ENCODE measurements at regions not wholly inside any gene's neighbourhood (a gene's known extent, or its start where the extent isn't known, plus 50 kb on each side); places are given as distances from the start of the nearest gene placed in this dataset.

GRCh38 chr13:38265132-38265497 lies 84.5 kb upstream of the UFM1 start:
- TF ChIP-seq, protein P1, sequence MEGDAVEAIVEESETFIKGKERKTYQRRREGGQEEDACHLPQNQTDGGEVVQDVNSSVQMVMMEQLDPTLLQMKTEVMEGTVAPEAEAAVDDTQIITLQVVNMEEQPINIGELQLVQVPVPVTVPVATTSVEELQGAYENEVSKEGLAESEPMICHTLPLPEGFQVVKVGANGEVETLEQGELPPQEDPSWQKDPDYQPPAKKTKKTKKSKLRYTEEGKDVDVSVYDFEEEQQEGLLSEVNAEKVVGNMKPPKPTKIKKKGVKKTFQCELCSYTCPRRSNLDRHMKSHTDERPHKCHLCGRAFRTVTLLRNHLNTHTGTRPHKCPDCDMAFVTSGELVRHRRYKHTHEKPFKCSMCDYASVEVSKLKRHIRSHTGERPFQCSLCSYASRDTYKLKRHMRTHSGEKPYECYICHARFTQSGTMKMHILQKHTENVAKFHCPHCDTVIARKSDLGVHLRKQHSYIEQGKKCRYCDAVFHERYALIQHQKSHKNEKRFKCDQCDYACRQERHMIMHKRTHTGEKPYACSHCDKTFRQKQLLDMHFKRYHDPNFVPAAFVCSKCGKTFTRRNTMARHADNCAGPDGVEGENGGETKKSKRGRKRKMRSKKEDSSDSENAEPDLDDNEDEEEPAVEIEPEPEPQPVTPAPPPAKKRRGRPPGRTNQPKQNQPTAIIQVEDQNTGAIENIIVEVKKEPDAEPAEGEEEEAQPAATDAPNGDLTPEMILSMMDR (conservative IDR thresholded peaks at IDR 0.05; ENCODE audit: low read depth in 2 of 2), result no peak
- no peak for TF ChIP-seq POLR2AphosphoS5 (IDR thresholded peaks at IDR 0.05; ENCODE audit: low read depth)
- no peak for TF ChIP-seq EZH2phosphoT487 (IDR thresholded peaks at IDR 0.05; ENCODE audit: unreplicated experiment)
- TF ChIP-seq EZH2 (IDR thresholded peaks at IDR 0.05; ENCODE audit: low read depth, unreplicated experiment), result no peak
- no peak for TF ChIP-seq STAT1 (IDR thresholded peaks at IDR 0.05; ENCODE audit: unreplicated experiment)
- no peak for TF ChIP-seq ZNF331 (CRISPR knock-in tag; IDR thresholded peaks at IDR 0.05; ENCODE audit: low read depth)
- TF ChIP-seq JUNB (IDR thresholded peaks at IDR 0.05; ENCODE audit: unreplicated experiment), result no peak
- TF ChIP-seq REST (IDR thresholded peaks at IDR 0.05; ENCODE audit: unreplicated experiment), result no peak
